RWPE1 (cell line): ENCODE measurements at regions not wholly inside any gene's neighbourhood (a gene's known extent, or its start where the extent isn't known, plus 50 kb on each side); places are given as distances from the start of the nearest gene placed in this dataset.

Experiments
- CTCF ChIA-PET: fragments of 350-600 bp; sonication (Branson Sonifier 250); formaldehyde crosslinking; extraction: SDS; loops from one replicate; lab custom pipeline; 2021; lab: Yijun Ruan, JAX
- POLR2A ChIA-PET: fragments of 400-600 bp; formaldehyde crosslinking; extraction: SDS; loops from one replicate; lab custom pipeline; 2020; ENCODE audit warnings: antibody characterized with exemption; ENCODE audit not compliant: low non-redundant PET; lab: Yijun Ruan, JAX
- DNase-seq: peaks from one replicate; pipeline ENCODE4 v3.0.0; 2012; ENCODE audit warnings: low spot score
- H3K27ac ChIP-seq: fragments of 450-650 bp; 2 replicates; pipeline ENCODE4 v1.5.1; 2017
- TF ChIP-seq, protein P1 (sequence below): fragments of 450-650 bp; conservative IDR thresholded peaks from 2 replicates; pipeline ENCODE4 v1.5.1; 2017; ENCODE audit warnings: low read depth, mild to moderate bottlenecking

DNA sequence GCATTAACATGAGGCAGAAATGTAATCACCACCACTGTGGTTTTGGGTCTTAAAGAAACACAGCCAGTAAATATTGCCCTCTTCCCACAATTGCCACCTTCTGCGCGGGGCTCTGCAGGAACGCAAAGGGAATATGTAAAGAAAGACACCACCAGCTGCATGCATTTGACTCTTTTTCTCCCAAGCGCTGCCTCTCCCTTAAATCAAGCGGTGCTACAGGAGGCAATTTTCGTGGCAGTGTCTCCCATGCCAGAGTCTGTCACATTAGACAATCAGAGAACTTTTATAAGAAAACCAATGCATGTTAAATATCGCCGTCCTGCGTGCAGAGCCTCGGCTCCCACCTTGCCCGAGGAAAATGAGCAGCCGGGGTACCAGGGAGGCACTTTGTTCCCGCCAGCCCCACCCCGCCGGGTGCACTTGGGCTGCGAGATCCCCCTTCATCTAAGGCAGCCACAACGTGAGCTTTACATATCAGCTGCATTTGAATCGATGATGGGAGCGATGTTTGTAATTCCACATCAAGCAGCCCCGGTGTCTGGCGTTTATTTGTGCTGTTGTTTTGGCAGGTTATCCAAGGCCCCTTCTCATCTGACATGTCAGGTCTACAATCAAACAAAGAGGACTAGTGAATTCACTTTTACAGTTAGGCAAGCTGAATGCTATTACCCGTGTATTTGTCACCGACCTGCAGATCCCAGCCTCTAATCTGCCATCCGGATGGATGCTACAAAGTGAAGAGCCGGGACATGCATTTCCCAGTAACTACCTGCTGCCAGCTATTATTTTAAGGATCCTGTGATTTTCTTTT lies 72.3 kb upstream of the MGMT start:
- TF ChIP-seq, protein P1, sequence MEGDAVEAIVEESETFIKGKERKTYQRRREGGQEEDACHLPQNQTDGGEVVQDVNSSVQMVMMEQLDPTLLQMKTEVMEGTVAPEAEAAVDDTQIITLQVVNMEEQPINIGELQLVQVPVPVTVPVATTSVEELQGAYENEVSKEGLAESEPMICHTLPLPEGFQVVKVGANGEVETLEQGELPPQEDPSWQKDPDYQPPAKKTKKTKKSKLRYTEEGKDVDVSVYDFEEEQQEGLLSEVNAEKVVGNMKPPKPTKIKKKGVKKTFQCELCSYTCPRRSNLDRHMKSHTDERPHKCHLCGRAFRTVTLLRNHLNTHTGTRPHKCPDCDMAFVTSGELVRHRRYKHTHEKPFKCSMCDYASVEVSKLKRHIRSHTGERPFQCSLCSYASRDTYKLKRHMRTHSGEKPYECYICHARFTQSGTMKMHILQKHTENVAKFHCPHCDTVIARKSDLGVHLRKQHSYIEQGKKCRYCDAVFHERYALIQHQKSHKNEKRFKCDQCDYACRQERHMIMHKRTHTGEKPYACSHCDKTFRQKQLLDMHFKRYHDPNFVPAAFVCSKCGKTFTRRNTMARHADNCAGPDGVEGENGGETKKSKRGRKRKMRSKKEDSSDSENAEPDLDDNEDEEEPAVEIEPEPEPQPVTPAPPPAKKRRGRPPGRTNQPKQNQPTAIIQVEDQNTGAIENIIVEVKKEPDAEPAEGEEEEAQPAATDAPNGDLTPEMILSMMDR: no peak
- POLR2A ChIA-PET: no interaction called here
- DNase-seq: no peak
- H3K27ac ChIP-seq: no peak overlapping the region
- CTCF ChIA-PET: interaction anchor here (0.9 kb wide), 1 partner anchor 1147 kb away, joined by 3 read pairs; no protein-coding TSS in a partner anchor

DNA sequence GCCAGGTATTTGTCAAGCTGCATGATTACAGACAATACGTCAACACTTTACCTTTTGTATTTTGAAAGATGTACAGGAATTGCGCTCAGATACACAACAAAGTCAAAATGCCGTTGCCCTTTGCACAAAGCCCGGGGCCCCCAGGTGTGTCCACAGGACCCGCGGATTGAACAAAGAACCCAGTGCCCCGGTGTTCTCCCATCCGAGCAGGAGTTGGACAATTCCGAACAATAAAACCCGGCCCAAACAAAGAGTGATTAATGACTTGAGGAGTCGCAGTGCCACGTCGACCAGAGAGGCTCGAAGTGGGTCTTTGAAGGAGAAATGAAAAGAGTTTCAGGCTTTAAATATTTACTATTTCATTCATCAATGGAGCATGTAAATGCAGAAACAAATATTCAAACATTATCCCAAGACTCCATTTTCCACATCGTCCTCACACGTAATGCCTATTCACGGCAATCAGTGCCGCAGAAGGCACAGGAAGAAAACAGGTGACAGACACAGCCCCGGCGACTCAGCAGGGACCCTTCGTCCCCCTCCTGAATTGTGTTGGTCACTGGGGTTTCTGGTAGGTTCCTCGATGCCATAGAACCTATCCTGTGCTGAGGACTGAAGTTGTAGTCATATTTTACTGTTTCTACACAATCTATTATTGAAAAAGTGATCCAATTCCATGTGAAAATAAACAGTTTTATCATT lies 70.9 kb upstream of the MGMT start:
- H3K27ac ChIP-seq: no peak overlapping the region
- TF ChIP-seq, protein P1: no peak
- no peak for DNase-seq
- POLR2A ChIA-PET: no interaction called here
- CTCF ChIA-PET: interaction anchor here (0.5 kb wide), 1 partner anchor 32 kb away, joined by 3 read pairs; no protein-coding TSS in a partner anchor

DNA sequence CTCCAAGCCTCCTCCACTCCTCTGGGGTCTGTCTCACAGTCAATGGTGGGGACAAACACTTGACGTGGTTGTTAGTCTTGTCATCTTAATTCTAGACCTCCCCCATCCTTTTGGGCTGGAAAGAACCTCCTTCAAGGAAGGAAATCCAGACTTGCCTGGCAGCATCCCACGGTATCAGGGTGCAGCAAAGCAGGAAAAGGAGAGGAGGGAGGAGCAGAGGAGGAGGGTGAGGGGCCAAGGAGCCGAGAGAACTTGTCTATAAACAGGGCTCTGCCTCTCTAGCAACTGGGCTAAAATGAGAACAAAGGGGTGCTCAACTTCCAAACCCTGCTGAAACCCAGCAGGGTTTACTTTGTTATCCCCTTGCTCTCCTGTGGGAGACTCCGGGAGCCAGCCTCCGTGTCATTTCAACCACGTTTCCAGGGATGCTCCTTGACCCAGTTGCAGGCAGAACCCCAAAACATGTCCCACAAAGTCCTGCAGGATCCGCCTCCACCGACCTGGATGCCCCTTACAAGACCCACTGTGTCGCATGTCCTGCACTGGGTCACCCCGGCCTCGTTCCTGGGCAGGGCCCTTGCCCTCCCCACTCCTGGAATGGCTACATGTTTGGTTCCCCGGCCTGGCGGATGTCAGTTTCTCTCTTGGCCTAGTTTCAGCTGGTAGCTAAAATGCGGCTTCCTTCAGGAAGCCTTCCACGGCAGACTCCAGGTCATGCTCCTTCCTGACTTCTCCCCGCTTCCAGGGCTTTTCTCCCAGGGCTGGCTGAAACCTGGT lies 69.7 kb upstream of the MGMT start:
- ChIA-PET POLR2A (no interaction called here), CTCF (no interaction called here)
- no peak overlapping the region for H3K27ac ChIP-seq
- DNase-seq: no peak
- TF ChIP-seq, protein P1: no peak

DNA sequence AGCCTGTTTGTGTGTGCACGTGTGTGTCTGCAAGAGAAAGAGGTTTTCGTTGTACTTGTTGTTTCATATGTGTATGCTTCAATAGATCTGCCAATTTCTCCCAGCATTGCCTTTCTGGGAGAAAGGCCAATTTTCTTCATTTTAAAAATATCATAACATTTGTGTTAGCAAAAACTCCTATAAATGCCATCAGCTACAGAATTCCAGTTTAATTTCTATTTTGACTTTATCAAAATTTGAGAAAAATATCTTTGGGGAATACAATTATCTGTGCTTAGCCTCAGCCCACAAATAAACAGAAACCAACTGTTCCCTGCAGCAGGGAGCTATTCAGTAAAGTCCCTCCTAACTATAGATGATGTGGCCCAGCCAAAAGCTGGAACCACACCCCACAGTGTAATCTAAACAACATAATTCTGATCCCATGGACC lies 68.3 kb upstream of the MGMT start:
- TF ChIP-seq, protein P1: no peak
- POLR2A ChIA-PET: no interaction called here
- CTCF ChIA-PET: no interaction called here
- no peak overlapping the region for H3K27ac ChIP-seq
- DNase-seq: no peak

DNA sequence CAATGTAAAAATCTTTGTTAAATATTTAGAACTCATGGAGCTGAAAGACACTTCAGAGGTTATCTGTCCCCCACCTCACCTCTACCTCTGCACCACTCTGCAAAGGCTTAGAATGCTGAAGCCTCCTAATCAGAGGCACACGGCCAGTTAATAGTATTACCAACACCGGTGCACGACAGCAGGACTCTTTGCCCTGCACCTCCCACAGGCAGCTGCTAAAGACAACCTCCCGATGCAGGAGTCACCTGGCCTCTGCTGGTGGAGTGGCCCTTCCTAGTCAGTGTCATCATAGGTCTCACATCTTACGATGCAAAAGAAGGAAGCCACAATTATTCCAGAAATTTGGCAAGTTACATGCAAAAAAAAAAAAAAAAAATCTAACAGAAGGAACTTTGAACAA lies 66.6 kb upstream of the MGMT start:
- TF ChIP-seq, protein P1: no peak
- CTCF ChIA-PET: no interaction called here
- POLR2A ChIA-PET: no interaction called here
- no peak overlapping the region for H3K27ac ChIP-seq
- no peak for DNase-seq

DNA sequence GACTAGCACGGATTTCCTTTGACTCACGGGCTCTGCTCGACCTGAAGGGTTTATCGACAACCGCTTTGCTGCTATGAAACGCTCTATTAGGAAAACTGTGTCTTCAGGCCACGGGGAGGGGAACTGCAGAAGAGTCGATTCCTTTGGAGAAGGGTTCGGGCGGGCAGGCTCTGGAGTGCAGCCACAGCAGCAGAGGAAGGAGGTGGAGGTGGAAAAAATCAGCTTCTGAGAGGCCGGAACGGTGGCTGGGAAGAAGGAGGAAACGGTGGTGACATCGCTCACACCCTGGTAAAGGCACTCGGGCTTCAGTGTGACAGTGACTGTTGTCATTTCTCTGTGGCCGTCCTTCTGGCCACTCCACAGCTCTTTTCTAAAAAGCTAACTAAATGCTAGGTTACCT lies 64.6 kb upstream of the MGMT start:
- H3K27ac ChIP-seq: no peak overlapping the region
- TF ChIP-seq, protein P1: no peak
- CTCF ChIA-PET: interaction anchor here (0.6 kb wide), 1 partner anchor 13 kb away, joined by 6 read pairs; no protein-coding TSS in a partner anchor
- DNase-seq: no peak
- POLR2A ChIA-PET: no interaction called here
